Stimulated activated CD8-positive, alpha-beta memory T cell treated with anti-CD3 and anti-CD28 coated beads, Interleukin-4, amount 100 ng/mL, for 24 hours (primary cell): ENCODE measurements at regions not wholly inside any gene's neighbourhood (a gene's known extent, or its start where the extent isn't known, plus 50 kb on each side); places are given as distances from the start of the nearest gene placed in this dataset.

Experiments used
- DNase-seq: peaks from one replicate; pipeline ENCODE4 v3.0.0-alpha.2; 2020; ENCODE audit warnings: low read depth

DNA sequence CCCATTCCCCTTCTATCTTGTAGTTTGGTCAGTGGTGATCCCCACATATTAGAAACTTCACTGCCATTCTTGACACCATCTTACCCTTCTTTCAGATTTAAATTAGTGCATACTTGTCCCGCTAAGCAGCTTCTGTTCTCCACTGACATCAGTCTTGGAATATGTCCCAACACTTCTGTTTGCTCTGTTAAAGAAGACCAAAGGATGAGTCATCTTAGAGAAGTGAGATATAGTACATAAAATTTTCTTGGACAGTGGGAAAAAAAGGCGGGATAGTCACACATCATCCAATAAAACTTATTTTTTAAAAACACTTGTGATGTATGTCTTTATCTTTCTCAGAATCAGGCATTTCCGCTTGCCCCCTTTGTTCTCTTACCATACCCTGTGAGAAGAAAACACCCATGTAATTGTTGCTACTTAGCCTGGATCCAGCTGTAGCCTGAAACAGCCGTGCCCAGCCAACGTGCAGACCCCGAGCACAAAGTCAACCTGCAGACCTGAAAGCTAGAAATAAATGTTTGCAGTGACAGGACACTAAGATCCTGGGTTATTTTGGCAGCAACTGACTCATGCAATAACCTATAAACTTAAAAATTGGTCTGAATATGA is 100.1 kb upstream of the PDE3A start:
- DNase-seq, result no peak

DNA sequence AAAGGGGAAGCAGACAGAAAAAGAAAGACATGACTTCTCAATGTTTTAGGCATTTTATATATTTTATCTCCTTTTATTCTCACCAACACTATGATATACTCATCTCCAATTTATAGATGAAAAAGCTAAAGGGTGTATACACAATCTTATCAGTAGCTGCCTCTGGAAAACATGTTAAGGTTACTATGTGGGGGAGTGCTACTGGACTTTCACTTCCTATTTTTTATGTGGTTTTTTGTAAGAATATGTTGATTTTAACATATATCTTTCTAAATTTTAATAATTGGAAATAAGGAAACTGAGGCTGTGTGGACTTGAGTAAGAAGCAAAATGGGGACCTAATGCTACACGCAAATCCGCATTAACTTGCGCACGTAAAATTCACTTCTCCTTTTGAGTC is 99.6 kb upstream of the PDE3A start:
- DNase-seq, result no peak

DNA sequence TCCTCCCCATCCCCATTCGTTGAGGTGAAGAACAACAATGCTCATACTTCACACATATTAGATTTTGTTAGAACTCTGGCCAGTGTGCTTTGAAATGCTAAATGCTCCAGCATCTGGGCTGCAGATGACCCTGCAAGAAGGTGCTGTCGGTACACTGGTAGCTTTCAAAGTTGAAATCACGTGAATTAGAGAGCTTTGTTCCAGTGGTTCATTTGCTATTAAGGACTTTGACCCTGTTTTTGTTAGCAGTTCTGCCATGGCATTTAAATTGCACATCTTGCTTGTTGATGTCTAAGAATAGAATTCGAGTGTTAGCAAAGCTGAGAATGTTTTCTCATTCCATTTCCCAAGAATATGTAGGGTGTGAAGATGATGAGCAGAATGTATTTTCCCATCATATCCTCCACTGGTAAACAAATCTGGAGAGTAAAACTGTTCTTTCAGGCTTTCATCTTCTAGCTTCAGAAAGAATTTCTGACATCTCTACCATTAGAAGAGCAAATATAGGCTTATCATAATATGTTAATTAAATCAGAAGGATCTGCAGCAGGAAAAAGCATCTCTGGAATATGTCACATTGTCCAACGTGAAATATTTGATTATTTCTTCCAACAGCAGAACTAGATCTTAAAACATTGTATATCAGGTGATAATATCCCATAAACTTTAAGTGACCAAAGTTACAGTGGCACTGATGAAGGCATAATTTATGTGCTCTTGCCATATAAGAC is 98.8 kb upstream of the PDE3A start:
- DNase-seq, result no peak

DNA sequence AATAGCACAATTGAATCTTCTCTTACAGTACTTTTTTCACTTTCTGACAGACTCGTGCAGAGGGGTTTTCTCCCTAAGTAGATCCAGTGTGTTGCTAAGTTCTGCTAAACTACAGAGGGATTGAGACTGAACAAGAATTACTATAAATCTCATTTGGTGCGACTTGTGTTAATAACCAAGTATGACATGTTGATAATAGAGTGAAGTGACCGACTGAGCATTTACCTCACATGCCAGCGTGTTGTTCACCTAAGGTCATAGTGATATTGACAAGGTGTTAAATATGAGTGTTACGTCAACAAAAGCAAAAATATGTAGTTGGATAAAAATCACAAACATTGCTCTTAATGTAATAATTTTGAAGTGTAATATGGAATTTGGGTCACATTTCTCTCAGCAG is 97.8 kb upstream of the PDE3A start:
- DNase-seq, result no peak

DNA sequence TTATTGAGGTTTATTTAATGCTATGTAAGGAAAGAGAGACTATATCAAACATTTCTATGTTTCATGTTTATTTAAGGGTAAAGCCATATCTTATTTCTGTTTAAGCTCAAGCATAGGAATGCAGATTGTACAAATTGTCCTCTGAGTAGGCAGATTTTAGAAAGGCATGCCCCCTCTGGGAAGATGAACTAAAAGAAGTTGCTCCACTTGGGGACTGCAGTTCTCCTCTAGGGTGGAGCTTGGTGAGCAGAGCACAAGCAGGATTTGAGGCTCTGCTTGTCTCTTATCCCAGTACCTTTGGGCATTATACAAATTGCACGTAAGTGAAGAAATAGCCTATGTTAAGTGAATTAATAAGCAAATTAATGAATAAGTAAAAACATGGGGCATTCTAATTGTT is 96.2 kb upstream of the PDE3A start:
- no peak for DNase-seq

DNA sequence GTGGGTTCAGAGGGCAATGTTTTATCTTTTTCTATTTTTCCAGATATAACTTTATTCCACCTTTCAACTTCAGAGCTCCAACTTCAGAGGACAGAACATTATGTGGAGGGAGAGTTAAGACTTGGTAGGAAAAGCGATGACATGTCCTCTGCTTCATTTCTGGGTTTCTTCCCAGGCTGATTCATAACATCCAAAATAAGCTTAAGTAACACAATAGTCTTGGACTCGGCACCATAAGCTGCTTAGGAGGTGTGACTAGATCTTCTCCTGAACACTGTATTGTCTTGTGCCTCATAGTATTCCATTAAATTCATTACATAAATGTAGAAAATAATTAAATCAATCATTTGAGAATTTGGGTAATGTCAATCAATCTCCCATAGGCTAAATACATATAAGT is 95.5 kb upstream of the PDE3A start:
- DNase-seq, result no peak

DNA sequence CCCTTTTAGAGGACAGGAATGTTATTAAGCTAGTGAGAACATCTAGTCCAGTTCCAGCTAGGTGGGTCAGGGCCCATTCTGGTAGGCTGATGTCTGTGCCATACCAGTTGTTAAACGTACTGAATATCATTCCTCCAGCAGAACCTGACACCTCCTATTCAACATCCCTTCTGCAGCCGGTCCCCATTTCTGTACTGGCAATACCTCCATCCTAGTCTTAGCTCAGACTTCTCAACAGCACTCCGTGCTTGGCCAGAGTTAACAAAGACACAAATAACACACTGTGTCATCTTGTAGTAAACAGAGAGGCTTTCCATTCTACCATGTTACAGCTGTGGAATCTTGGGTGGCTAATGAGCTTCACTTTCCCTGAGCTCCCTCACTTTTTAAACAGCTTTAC is 94.3 kb upstream of the PDE3A start:
- no peak for DNase-seq

DNA sequence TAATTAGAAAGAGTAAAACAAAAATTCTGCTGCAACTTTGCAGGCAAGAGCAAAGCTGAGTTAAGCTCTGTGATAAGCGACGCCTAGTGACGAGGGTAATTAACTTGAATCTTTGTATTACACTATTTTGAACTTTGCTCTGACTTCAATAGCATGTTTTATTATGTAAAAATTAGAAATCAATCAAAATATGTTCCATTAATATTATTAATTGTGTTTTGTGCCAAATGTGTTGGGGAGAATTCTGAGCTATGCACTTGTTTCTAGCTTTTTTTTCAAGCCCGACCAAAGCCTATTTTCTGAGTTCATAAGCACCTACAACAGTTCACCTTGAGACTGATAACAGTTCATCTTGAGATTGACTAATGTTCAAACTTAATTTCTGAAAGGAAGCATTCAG is 90.1 kb upstream of the PDE3A start:
- no peak for DNase-seq

DNA sequence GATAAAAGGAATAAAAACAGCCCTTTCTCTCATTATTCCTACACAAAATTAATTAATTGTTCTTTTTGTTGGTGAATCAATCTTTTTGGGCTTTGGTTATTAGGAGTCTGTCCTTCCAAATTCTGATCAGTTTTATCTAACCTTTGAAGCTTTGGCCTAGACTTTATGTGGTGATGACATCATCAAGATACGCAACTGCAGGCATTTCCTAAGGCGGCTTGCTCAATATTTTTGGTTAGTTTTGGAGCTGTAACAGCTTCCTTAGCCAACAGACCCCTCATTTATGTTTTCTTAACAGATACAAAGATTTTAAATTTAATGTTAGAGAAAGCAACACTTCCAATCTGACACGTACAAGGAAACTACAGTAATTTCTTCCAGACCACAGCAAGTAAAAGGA is 87.8 kb upstream of the PDE3A start:
- DNase-seq, result no peak

DNA sequence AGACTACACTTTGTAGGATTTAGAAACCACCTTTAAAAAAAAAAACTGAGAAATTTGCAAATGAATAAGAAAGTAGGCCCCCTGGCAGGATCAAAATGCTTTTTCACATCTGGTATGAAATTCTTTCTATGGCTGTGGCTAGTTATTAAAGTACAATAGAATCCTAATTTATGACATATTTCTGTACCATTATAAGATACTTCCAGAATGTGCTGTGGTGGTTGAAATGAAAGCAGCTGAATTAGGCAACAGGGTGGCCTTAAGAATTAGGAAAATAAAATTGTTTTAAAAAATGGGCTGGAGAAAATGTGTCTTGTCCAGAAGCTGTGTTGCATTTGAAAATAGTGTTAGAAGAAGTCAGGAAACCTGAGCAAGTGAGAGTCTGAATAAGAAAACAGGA is 85.9 kb upstream of the PDE3A start:
- DNase-seq, result no peak

DNA sequence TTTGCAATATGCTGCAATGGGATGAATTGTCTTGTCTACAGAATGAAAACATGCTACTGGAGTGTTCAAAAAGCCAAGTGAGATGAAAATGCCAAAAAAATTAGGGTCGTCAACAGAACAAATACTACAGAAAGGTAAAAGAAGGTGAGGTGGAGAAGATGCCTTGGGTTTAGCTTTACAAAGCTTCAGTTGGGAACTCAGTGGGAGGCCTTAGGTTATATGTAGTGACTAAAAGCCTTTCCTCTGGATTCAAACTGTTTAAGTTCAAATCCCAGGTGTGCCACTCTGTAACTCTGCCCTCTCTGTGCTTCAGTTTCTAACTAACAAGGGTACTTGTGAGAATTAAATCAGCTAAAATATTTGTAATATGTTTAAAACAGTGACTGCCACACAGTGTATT is 84.9 kb upstream of the PDE3A start:
- no peak for DNase-seq

DNA sequence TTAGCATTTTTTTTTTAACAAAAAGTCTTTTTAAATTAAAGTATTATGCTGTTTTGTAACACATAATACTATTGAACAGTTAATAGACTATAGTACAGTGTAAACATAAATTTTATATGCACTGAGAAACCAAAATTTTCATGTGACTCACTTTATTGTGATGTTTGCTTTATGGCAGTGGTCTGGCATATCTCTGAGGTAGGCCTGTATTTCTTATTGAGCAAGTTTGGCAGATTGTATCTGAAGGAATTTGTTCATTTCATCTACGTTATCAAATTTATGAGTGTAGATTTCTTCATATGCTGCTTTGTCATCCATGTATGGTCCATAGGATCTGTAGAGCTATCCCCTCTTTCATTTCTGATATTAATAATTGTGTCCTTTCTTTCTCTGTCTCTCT is 78.8 kb upstream of the PDE3A start:
- DNase-seq, result no peak

DNA sequence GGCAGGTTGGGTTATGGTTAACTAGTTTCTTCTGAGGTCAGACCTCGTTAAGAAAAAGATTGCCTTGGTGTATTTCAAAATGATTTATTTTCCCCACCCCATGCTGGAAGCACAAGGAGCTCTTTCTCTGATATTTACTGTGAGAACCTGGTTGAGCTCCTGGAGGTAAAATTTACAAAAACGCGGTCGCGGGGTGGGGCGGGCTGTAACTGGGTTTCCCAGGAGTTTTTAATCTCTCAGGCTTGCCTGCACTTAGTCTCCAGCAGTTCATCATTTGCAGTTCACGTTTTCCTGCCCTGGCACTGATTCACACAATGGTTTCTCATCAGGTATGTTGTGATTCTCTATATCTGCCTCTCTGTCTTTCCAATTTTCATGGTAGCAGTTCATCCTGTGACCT is 67.9 kb upstream of the PDE3A start:
- no peak for DNase-seq

DNA sequence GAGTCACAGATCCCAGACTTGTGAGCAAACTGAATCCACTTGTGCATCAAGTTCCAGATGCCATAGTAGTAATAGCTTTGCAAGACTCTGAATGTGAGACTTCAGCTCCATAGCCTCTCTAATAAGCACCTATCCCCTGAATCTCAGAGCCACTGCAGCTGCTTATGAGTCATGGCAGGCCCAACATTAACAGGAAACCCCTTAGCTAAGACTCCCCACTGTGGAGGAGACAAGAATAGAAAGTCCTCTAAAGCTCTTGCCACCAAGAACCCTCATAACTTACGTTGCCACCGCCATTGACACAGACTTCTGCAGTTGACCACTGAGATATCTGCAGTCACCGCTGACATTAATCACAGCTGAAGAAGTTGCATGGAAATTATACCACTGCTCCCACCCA is 62.9 kb upstream of the PDE3A start:
- no peak for DNase-seq

DNA sequence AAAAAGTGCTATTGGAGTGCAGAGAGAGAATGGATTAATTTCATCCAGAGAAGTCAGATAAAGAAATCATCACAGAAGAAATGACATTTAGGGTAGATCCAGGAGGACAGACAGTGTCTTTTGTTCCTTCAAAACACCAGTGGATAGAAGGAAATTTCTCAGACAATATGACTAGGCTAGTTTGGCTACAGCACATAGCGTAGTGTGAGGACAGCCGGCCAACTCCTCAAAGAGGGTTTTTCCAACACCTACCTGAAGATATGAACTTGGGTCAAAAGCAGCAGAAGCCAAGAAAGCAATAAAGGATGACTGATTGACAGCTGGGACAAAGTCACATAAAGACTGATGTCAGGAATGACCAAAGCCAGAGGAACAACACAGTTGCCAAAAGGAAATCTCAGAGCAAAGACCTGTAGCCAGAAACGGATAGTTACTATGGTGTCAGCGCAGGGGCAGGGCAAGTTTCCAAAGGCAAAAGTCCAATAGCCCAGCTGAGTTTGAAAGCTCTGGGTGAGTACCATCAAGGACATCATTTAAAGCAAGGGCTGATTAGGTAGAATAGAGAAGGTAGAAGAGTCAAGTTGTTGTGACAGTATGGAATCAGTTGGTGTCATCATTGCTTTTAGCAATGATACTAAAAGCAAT is 58.7 kb upstream of the PDE3A start:
- DNase-seq, result no peak

DNA sequence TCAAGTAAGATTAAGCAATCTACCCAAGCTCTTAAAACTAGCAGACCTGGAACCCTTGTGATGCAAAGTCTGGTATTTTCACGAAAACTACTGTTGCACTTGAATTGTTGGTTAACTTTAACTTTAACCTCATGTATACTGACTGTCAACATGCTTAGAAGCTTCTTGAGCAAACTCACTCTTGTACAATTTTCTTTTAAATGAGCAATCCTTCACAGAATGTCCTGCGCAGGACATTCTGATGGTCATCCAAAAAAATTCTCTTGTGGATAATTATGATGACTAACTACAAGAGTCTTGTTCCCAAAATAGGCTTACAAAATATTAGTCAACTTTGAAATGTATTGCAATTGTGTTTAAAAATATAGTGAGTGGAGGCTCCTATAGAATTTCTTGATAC is 54.0 kb upstream of the PDE3A start:
- no peak for DNase-seq

DNA sequence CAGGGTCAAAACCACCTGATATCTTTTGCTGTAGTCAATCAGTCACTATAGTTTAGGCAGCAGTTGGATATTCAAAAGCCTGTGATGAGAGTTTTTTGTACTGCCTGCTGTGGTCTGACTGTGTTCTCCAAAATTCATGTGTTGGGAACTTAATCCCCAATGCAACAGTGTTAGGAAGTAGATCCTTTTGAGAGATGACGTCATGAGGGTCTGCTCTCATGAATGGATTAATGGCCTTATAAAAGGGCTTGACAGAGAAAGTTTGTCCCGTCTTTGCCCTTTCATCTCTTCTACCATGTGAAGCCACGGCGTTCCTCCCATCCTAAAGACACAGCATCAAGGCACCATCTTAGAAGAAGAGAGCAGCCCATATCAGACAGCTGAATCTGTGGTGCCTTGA is 50.8 kb upstream of the PDE3A start:
- no peak for DNase-seq
